Endodermal cell (in vitro differentiated cells): ENCODE measurements at regions not wholly inside any gene's neighbourhood (a gene's known extent, or its start where the extent isn't known, plus 50 kb on each side); places are given as distances from the start of the nearest gene placed in this dataset.

Source experiments
- DNase-seq: peaks from one replicate; pipeline ENCODE4 v3.0.0-alpha.2; 2017
- H3K27ac ChIP-seq: 2 replicates; pipeline ENCODE4 v1.5.1; 2013; ENCODE audit warnings: mild to moderate bottlenecking, low read depth, low read length, moderate library complexity
- H3K27me3 ChIP-seq: 2 replicates; pipeline ENCODE4 v1.6.1; 2013; ENCODE audit warnings: mild to moderate bottlenecking, low read length, moderate library complexity; ENCODE audit not compliant: insufficient read depth, control insufficient read depth, poor library complexity, severe bottlenecking
- H3K36me3 ChIP-seq: 2 replicates; pipeline ENCODE4 v1.7.0; 2013; ENCODE audit warnings: mild to moderate bottlenecking, low read length, moderate library complexity; ENCODE audit not compliant: control insufficient read depth, insufficient read depth
- H3K4me1 ChIP-seq: one replicate; pipeline ENCODE4 v1.7.0; 2013; ENCODE audit warnings: low read length; ENCODE audit not compliant: control insufficient read depth, insufficient read depth
- H3K4me3 ChIP-seq: 2 replicates; pipeline ENCODE4 v1.5.1; 2013; ENCODE audit warnings: mild to moderate bottlenecking, low read length, moderate library complexity
- H3K9ac ChIP-seq: 2 replicates; pipeline ENCODE4 v1.6.1; 2013; ENCODE audit warnings: mild to moderate bottlenecking, low read length, moderate library complexity; ENCODE audit not compliant: poor library complexity, severe bottlenecking; ENCODE audit errors: extremely low read depth
- H3K9me3 ChIP-seq: 2 replicates; pipeline ENCODE4 v1.6.1; 2013; ENCODE audit warnings: mild to moderate bottlenecking, low read length, moderate library complexity; ENCODE audit not compliant: control insufficient read depth
- H3K27ac Mint-ChIP-seq: 2 replicates; pipeline ENCODE4 v1.8.0; 2020; ENCODE audit warnings: mixed read lengths
- H3K27me3 Mint-ChIP-seq: 2 replicates; pipeline ENCODE4 v1.8.0; 2021; ENCODE audit warnings: mild to moderate bottlenecking, mixed read lengths; ENCODE audit not compliant: insufficient read depth
- H3K36me3 Mint-ChIP-seq: 2 replicates; pipeline ENCODE4 v1.8.0; 2020; ENCODE audit warnings: low read depth, mixed read lengths
- H3K4me1 Mint-ChIP-seq: 2 replicates; pipeline ENCODE4 v1.8.0; 2020; ENCODE audit warnings: mixed read lengths
- H3K4me3 Mint-ChIP-seq: 2 replicates; pipeline ENCODE4 v1.8.0; 2020; ENCODE audit warnings: mild to moderate bottlenecking, moderate library complexity, mixed read lengths
- H3K9me3 Mint-ChIP-seq: 2 replicates; pipeline ENCODE4 v1.8.0; 2020; ENCODE audit warnings: mild to moderate bottlenecking, mixed read lengths
- CTCF ChIP-seq: fragments of 200-600 bp; sonication (generic); conservative IDR thresholded peaks from 2 replicates; pipeline ENCODE4 v1.5.0; 2021; ENCODE audit warnings: antibody characterized with exemption, mild to moderate bottlenecking
- WGBS, 2 experiments: methylation state at CpG; one replicate each; pipeline versions ENCODE4 v1.1.5 to v1.1.7; 2013; ENCODE audit warnings: missing lambda C conversion rate in 2 of 2, mixed read lengths in 1 of 2; ENCODE audit not compliant: insufficient coverage in 1 of 2, insufficient read length in 1 of 2; 5-methylcytosine and 5-hydroxymethylcytosine counted together

GRCh38 chr1:168408884-168409283 is 128.2 kb downstream of the TBX19 start:
- peak; percentile 19 for DNase-seq
- Mint-ChIP-seq H3K4me3 (no peak overlapping the region), H3K36me3 (peaks cover 7% of the 10 kb centered on the region), H3K9me3 (peaks cover 4% of the 10 kb centered on the region), H3K27me3 (no peaks in the 10 kb centered on the region), H3K4me1 (peaks cover 3% of the 10 kb centered on the region), H3K27ac (no peak overlapping the region)
- TF ChIP-seq CTCF = no peak
- Histone ChIP-seq H3K4me3 (no peak overlapping the region), H3K27ac (no peak overlapping the region), H3K4me1 (no peaks in the 10 kb centered on the region), H3K9ac (no peak overlapping the region), H3K9me3 (peaks cover 12% of the 10 kb centered on the region), H3K36me3 (no peaks in the 10 kb centered on the region), H3K27me3 (no peaks in the 10 kb centered on the region)
- 70 to 72% methylated on average over 2 to 3 of the region's 3 CpGs for WGBS, 2 experiments

GRCh38 chr1:168408539-168408865 is 127.8 kb downstream of the TBX19 start:
- H3K4me1 Mint-ChIP-seq = peaks cover 3% of the 10 kb centered on the region
- no peaks in the 10 kb centered on the region for H3K27me3 Mint-ChIP-seq
- no peak overlapping the region for H3K4me3 Mint-ChIP-seq
- 83 to 89% methylated on average over 1 to 2 of the region's 3 CpGs for WGBS, 2 experiments
- no peak for TF ChIP-seq CTCF
- Histone ChIP-seq H3K36me3 (no peaks in the 10 kb centered on the region), H3K4me3 (no peak overlapping the region), H3K9me3 (peaks cover 12% of the 10 kb centered on the region), H3K27ac (no peak overlapping the region), H3K27me3 (no peaks in the 10 kb centered on the region), H3K4me1 (no peaks in the 10 kb centered on the region), H3K9ac (no peak overlapping the region)
- peaks cover 4% of the 10 kb centered on the region for H3K9me3 Mint-ChIP-seq
- peak; percentile 24 for DNase-seq
- peaks cover 7% of the 10 kb centered on the region for H3K36me3 Mint-ChIP-seq
- H3K27ac Mint-ChIP-seq = no peak overlapping the region

- Mint-ChIP-seq H3K4me3 (no peak overlapping the region), H3K4me1 (peaks cover 3% of the 10 kb centered on the region), H3K36me3 (peaks cover 7% of the 10 kb centered on the region), H3K27me3 (no peaks in the 10 kb centered on the region), H3K9me3 (peaks cover 4% of the 10 kb centered on the region), H3K27ac (no peak overlapping the region)
- Histone ChIP-seq H3K27me3 (no peaks in the 10 kb centered on the region), H3K27ac (no peak overlapping the region), H3K36me3 (no peaks in the 10 kb centered on the region), H3K9me3 (peaks cover 12% of the 10 kb centered on the region), H3K9ac (no peak overlapping the region), H3K4me1 (no peaks in the 10 kb centered on the region), H3K4me3 (no peak overlapping the region)
- DNase-seq = no peak
- WGBS, 2 experiments = 71 to 100% methylated on average over 1 of the region's 1 CpG
- no peak for TF ChIP-seq CTCF
Measured at GRCh38 chr1:168407832-168408538, 127.3 kb downstream of the TBX19 start.
